ENCODE measurements at regions not wholly inside any gene's neighbourhood (a gene's known extent, or its start where the extent isn't known, plus 50 kb on each side); places are given as distances from the start of the nearest gene placed in this dataset.

GRCh38 chr6:168927026-168927425 is 326.6 kb downstream of the THBS2 start:
- 79 to 81% methylated on average over 10 of the region's 10 CpGs for WGBS, 2 donors
- H3K4me3 ChIP-seq (ENCODE audit: low read depth, poor library complexity, severe bottlenecking), result no peak overlapping the region
- TF ChIP-seq POLR2A (IDR thresholded peaks at IDR 0.05) (no peak), CTCF (IDR thresholded peaks at IDR 0.05) (no peak)
- DNase-seq (ENCODE audit: low spot score in 2 of 2), result peak in 1 of 2 donors; percentile 56
- intact Hi-C loops (cut with DNase I; ENCODE audit: low total_unique reads), result no loop called here

GRCh38 chr6:168926306-168926705 is 327.3 kb downstream of the THBS2 start:
- TF ChIP-seq POLR2A (IDR thresholded peaks at IDR 0.05) (no peak), CTCF (IDR thresholded peaks at IDR 0.05) (no peak)
- 94 to 95% methylated on average over 15 of the region's 15 CpGs for WGBS, 2 donors
- no peak overlapping the region for H3K4me3 ChIP-seq (ENCODE audit: low read depth, poor library complexity, severe bottlenecking)
- intact Hi-C loops (cut with DNase I; ENCODE audit: low total_unique reads), result no loop called here
- DNase-seq (ENCODE audit: low spot score in 2 of 2), result peak in 1 of 2 donors; percentile 9

GRCh38 chr6:168925671-168926070 is 328.0 kb downstream of the THBS2 start:
- 87% methylated on average over 11 of the region's 11 CpGs for WGBS, 2 donors
- no peak for TF ChIP-seq CTCF (IDR thresholded peaks at IDR 0.05)
- TF ChIP-seq POLR2A (IDR thresholded peaks at IDR 0.05), result no peak
- H3K4me3 ChIP-seq (ENCODE audit: low read depth, poor library complexity, severe bottlenecking), result no peak overlapping the region
- DNase-seq (ENCODE audit: low spot score in 2 of 2), result peak in 1 of 2 donors; percentile 67
- intact Hi-C loops (cut with DNase I; ENCODE audit: low total_unique reads), result no loop called here

GRCh38 chr6:168923171-168923570 is 330.5 kb downstream of the THBS2 start:
- H3K4me3 ChIP-seq (ENCODE audit: low read depth, poor library complexity, severe bottlenecking), result no peak overlapping the region
- DNase-seq (ENCODE audit: low spot score in 2 of 2), result peak in 1 of 2 donors; percentile 63
- intact Hi-C loops (cut with DNase I; ENCODE audit: low total_unique reads), result no loop called here
- 82 to 88% methylated on average over 7 of the region's 7 CpGs for WGBS, 2 donors
- TF ChIP-seq CTCF (IDR thresholded peaks at IDR 0.05), result no peak
- TF ChIP-seq POLR2A (IDR thresholded peaks at IDR 0.05), result no peak

GRCh38 chr6:168922436-168922835 is 331.2 kb downstream of the THBS2 start:
- intact Hi-C loops (cut with DNase I; ENCODE audit: low total_unique reads), result no loop called here
- no peak overlapping the region for H3K4me3 ChIP-seq (ENCODE audit: low read depth, poor library complexity, severe bottlenecking)
- DNase-seq (ENCODE audit: low spot score in 2 of 2), result peak in 1 of 2 donors; percentile 29
- WGBS, 2 donors, result 89 to 93% methylated on average over 7 of the region's 7 CpGs
- TF ChIP-seq POLR2A (IDR thresholded peaks at IDR 0.05) (no peak), CTCF (IDR thresholded peaks at IDR 0.05) (no peak)

- intact Hi-C loops (cut with DNase I; ENCODE audit: low total_unique reads), result no loop called here
- 72 to 82% methylated on average over 8 of the region's 8 CpGs for WGBS, 2 donors
- peak in 1 of 2 donors; percentile 31 for DNase-seq (ENCODE audit: low spot score in 2 of 2)
- TF ChIP-seq POLR2A (IDR thresholded peaks at IDR 0.05), result no peak
- TF ChIP-seq CTCF (IDR thresholded peaks at IDR 0.05), result no peak
- H3K4me3 ChIP-seq (ENCODE audit: low read depth, poor library complexity, severe bottlenecking), result no peak overlapping the region
Observed at GRCh38 chr6:168920289-168920688, 333.4 kb downstream of the THBS2 start.
